T47D (cell line): ENCODE measurements at regions not wholly inside any gene's neighbourhood (a gene's known extent, or its start where the extent isn't known, plus 50 kb on each side); places are given as distances from the start of the nearest gene placed in this dataset.
A peak's percentile ranks its signal among the peaks of the same experiment; 100 is the strongest.

Experiments
- DNase-seq, 2 experiments: peaks; one replicate each; pipeline versions ENCODE4 v3.0.0 to v3.0.0-alpha.2; 2011 to 2012; ENCODE audit warnings: low read depth in 1 of 2, low spot score in 1 of 2
- JUND ChIP-seq: IDR thresholded peaks from 2 replicates; pipeline ENCODE4 v1.6.1; 2012; ENCODE audit warnings: low read depth
- in situ Hi-C: cut with HindIII; loops from 2 replicates; pipeline ENCODE4 v1.10.0; 2016; ENCODE audit warnings: low sequenced_read_pairs, low pct_unique_long_range_greater_than_20kb

- no peak for TF ChIP-seq JUND
Measured at GRCh38 chr6:163948250-163948649, 533.7 kb downstream of the QKI start.

GRCh38 chr6:163947276-163947675, 532.8 kb downstream of the QKI start:
- no peak for TF ChIP-seq JUND
- no peak for DNase-seq
- in situ Hi-C loops, result no loop called here

More at GRCh38 chr6:163948250-163948649, 533.7 kb downstream of the QKI start:
- DNase-seq, result no peak
- in situ Hi-C loops, result no loop called here

DNA sequence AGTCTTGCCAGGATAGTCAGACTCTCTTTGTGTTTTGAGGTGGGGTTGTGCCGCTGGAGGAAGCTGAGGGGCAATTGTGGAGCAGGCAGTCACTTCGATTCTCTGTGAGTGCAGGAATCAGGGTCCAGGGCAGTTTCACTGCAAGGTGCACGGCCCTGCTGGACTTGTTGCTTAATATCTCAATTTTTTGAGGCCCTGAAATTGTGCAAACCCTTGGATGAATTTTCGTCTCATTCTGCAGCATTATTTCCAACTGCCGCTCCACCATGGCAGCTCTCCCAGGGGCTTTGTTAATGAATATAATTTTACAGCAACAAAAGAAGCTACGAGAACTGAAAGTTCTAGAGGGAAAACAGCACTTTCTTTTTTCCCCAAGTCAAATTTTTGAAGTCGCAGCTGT, 531.9 kb downstream of the QKI start:
- DNase-seq, result no peak
- in situ Hi-C loops, result no loop called here
- TF ChIP-seq JUND, result no peak

- in situ Hi-C loops, result no loop called here
- no peak for TF ChIP-seq JUND
- peak in 1 of 2 experiments; percentile 55 for DNase-seq
Measured at GRCh38 chr6:163945808-163946207, 531.3 kb downstream of the QKI start.

DNA sequence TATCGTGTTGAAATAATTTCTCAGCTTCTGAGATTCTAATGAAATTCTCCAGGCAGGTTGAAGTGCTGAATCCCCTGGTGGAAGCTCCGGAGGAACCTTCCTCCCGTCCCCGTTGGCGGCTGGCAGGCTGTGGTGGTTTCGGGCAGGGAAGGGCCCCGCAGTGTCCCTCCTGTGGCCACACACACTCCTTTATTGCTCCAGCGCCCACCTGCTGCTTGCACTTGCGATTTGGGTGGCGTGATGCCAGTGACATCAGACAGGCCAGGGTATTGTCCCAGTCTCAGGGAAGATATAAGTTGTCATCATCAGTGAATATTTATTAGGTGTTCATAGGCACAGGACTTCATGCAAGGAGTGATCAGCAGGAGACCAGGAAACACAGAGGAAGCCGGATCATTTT, 530.4 kb downstream of the QKI start:
- TF ChIP-seq JUND, result no peak
- no peak for DNase-seq
- in situ Hi-C loops, result no loop called here

GRCh38 chr6:163943607-163944385, 529.3 kb downstream of the QKI start:
- in situ Hi-C loops, result no loop called here
- DNase-seq, result no peak
- no peak for TF ChIP-seq JUND

DNA sequence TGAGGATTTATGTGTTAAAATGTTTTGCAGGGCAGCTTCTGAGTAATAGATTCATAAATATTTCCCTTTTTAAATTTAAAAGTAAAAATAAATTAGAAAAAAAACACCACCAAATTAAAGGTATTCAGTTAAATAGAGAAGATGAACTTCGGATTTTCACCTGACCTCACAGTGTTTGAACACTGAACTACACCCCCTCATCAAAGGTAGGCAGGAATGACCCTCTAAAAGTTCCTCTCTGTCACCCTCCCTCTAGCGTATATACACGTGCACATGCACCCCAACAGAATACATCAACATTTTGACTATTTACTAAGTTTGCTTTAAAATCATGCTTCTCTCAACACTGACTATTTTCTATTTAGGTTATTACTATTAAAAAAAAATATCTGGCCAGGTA, 528.3 kb downstream of the QKI start:
- no peak for TF ChIP-seq JUND
- in situ Hi-C loops, result no loop called here

GRCh38 chr6:163941624-163941976, 527.1 kb downstream of the QKI start:
- no peak for DNase-seq
- in situ Hi-C loops, result no loop called here
- TF ChIP-seq JUND, result no peak

More for the DNA sequence above, 528.3 kb downstream of the QKI start:
- no peak for DNase-seq

DNA sequence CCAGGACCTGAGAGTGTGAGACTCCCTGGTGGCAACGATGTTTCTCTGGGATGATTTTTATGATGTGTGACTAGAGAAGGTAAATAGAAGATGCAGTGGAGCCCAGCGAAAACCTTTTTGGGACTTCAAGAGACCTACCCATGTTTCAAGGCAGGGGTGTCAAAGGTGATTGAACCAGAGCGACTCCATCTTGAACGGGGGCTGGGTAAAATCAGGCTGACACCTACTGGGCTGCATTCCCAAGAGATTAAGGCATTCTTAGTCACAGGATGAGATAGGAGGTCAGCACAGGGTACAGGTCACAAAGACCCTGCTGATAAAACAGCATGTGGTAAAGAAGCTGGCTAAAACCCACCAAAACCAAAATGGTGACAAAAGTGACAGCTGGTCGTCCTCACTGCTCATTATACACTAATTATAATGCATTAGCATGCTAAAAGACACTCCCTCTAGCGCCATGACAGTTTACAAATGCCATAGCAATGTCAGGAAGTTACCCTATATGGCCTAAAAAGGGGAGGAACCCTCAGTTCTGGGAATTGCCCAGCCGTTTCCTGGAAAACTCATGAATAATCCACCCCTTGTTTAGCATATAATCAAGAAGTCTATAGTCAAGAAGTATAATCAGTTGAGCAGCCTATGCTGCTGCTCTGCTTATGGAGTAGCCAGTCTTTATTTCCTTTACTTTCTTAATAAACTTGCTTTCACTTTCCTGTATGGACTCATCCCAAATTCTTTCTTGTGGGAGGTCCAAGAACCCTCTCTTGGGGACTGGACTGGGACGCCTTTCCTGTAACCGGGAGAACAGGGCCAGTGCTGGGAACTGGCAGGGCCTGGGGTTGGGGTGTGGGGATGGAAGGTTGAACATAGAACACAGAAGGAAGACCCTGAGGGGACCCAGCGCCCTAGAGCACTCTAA, 526.4 kb downstream of the QKI start:
- in situ Hi-C loops, result no loop called here
- no peak for TF ChIP-seq JUND
- no peak for DNase-seq

- TF ChIP-seq JUND, result no peak
- in situ Hi-C loops, result no loop called here
- DNase-seq, result no peak
Measured at GRCh38 chr6:163937071-163937470, 522.6 kb downstream of the QKI start.

- no peak for DNase-seq
- in situ Hi-C loops, result no loop called here
- TF ChIP-seq JUND, result no peak
Measured at GRCh38 chr6:163935158-163935762, 520.7 kb downstream of the QKI start.

DNA sequence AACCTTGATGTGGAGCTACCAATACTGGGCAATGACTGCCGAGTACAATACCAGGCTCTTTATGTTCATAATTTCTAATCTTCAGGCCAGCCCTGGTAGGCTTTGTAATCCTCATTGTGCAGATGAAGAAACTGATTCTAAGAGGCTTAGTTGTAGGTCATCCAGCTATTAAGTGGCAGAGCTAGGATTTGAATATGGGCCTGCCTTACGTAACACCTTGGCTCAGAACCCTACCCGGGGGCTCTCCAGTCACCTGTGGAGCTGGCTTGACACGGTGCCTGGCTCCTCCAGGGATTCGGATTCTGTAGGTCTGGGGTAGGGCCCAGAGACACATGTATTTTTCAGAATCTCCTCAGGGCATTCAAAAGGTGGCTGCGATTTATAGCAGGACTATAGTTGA, 515.5 kb downstream of the QKI start:
- peak in 1 of 2 experiments; percentile 7 for DNase-seq
- in situ Hi-C loops, result no loop called here
- TF ChIP-seq JUND, result no peak

GRCh38 chr6:163929538-163929937, 515.0 kb downstream of the QKI start:
- in situ Hi-C loops, result no loop called here
- DNase-seq, result no peak
- TF ChIP-seq JUND, result no peak
